ENCODE measurements at regions not wholly inside any gene's neighbourhood (a gene's known extent, or its start where the extent isn't known, plus 50 kb on each side); places are given as distances from the start of the nearest gene placed in this dataset.

- no peaks in the 10 kb centered on the region for H3K9me1 ChIP-seq (ENCODE audit: insufficient read depth, low read length)
- WGBS, 2 experiments (ENCODE audit: extremely low coverage in 2 of 2, insufficient read length in 1 of 2): no CpG with 5 or more reads among the region's 1 CpG
- in situ Hi-C loops (cut with MboI; ENCODE audit: low sequenced_read_pairs) (no loop called here), intact Hi-C loops (cut with micrococcal nuclease) (no loop called here), dilution Hi-C loops (cut with HindIII; ENCODE audit: low sequenced_read_pairs, unreplicated experiment) (no loop called here)
- H2BK20ac ChIP-seq (ENCODE audit: low read depth, low read length): no peak overlapping the region
- no peaks in the 10 kb centered on the region for H3K9me3 ChIP-seq (ENCODE audit: control insufficient read depth, insufficient read depth, low read length)
- no peak overlapping the region for H2AK5ac ChIP-seq (ENCODE audit: low read depth, low read length)
- no peak overlapping the region for H3K27ac ChIP-seq (ENCODE audit: insufficient read depth, low read length)
- H3K14ac ChIP-seq (replicated peaks; ENCODE audit: low read depth, low read length): no peak overlapping the region
- no peak overlapping the region for H2BK15ac ChIP-seq (ENCODE audit: low read depth, low read length)
- H2AFZ ChIP-seq (replicated peaks; ENCODE audit: low read length, poor library complexity): no peak overlapping the region
- H3K23ac ChIP-seq (ENCODE audit: low read depth, low read length): no peak overlapping the region
- H3K18ac ChIP-seq (ENCODE audit: low read depth, low read length): no peak overlapping the region
- no peak overlapping the region for H4K5ac ChIP-seq (ENCODE audit: low read depth, low read length)
- H3K4me1 ChIP-seq (ENCODE audit: control insufficient read depth, insufficient read depth, low read length): no peaks in the 10 kb centered on the region
- H2BK5ac ChIP-seq (ENCODE audit: low read depth, low read length, poor library complexity, severe bottlenecking): no peak overlapping the region
- H3K4ac ChIP-seq (ENCODE audit: low read depth, low read length): no peak overlapping the region
- no peak overlapping the region for H3K4me3 ChIP-seq (ENCODE audit: insufficient read depth, low read depth, low read length)
- no peaks in the 10 kb centered on the region for H3K36me3 ChIP-seq (ENCODE audit: control insufficient read depth, insufficient read depth, low read length)
- no TSS peak for BruUV-seq (replicated peaks)
- H3K4me2 ChIP-seq (ENCODE audit: low read depth, low read length): no peak overlapping the region
- H3K56ac ChIP-seq (ENCODE audit: extremely low read depth, insufficient read depth, low read length): no peak overlapping the region
- no peak overlapping the region for H2BK120ac ChIP-seq (ENCODE audit: low read depth, low read length)
- ChIA-PET CTCF (no interaction called here), POLR2A (ENCODE audit: unreplicated experiment) (no interaction called here)
- H4K91ac ChIP-seq (ENCODE audit: insufficient read depth, low read depth, low read length): no peak overlapping the region
- no peak overlapping the region for H4K8ac ChIP-seq (ENCODE audit: low read depth in 2 of 2, low read length in 2 of 2)
- H4K20me1 ChIP-seq (ENCODE audit: insufficient read depth, low read length): no peaks in the 10 kb centered on the region
- no peak overlapping the region for H3K9ac ChIP-seq (ENCODE audit: low read depth, low read length)
- DNase-seq (no peak), ATAC-seq (ENCODE audit: low read depth) (no peak)
- no peak for TF ChIP-seq NFE2L2 (IDR thresholded peaks at IDR 0.05; ENCODE audit: low read depth, low read length)
- TF ChIP-seq CTCF (conservative IDR thresholded peaks at IDR 0.05; ENCODE audit: low read depth, low read length): no peak
- TF ChIP-seq FOS (IDR thresholded peaks at IDR 0.05; ENCODE audit: low read depth, low read length): no peak
- no peak for TF ChIP-seq CHD1 (IDR thresholded peaks at IDR 0.05; ENCODE audit: low read depth, low read length)
- no peak for TF ChIP-seq POLR2A (IDR thresholded peaks at IDR 0.05; ENCODE audit: low read depth, low read length)
- no peak for TF ChIP-seq RAD21 (IDR thresholded peaks at IDR 0.05; ENCODE audit: low read length)
- TF ChIP-seq CEBPB (IDR thresholded peaks at IDR 0.05; ENCODE audit: low read depth, low read length): no peak
- no peak for TF ChIP-seq MAZ (IDR thresholded peaks at IDR 0.05; ENCODE audit: borderline replicate concordance, low read depth, low read length)
- TF ChIP-seq SMC3 (IDR thresholded peaks at IDR 0.05; ENCODE audit: low read depth, low read length): no peak
- no peak for TF ChIP-seq MXI1 (IDR thresholded peaks at IDR 0.05; ENCODE audit: borderline replicate concordance, low read depth, low read length)
- TF ChIP-seq MAFK (IDR thresholded peaks at IDR 0.05; ENCODE audit: low read depth, low read length): no peak
- TF ChIP-seq BHLHE40 (IDR thresholded peaks at IDR 0.05; ENCODE audit: low read depth, low read length): no peak
- no peak for TF ChIP-seq RCOR1 (IDR thresholded peaks at IDR 0.05; ENCODE audit: insufficient replicate concordance, low read length)
- no peak overlapping the region for H2AK9ac ChIP-seq (replicated peaks; ENCODE audit: low read depth, low read length, poor library complexity)
- H3K79me1 ChIP-seq (ENCODE audit: low read depth in 1 of 2, low read length in 2 of 2): no peaks in the 10 kb centered on the region
- no peaks in the 10 kb centered on the region for H3K27me3 ChIP-seq (ENCODE audit: control insufficient read depth, insufficient read depth, low read length)
These were observed 140.0 kb upstream of the NOL4 start for GRCh38 chr18:34364699-34365098.
